H1 (cell line): ENCODE measurements at regions not wholly inside any gene's neighbourhood (a gene's known extent, or its start where the extent isn't known, plus 50 kb on each side); places are given as distances from the start of the nearest gene placed in this dataset.

Experiments used
- GABPA ChIP-seq: IDR thresholded peaks from 2 replicates; pipeline ENCODE4 v1.6.1; 2011; ENCODE audit warnings: mild to moderate bottlenecking, low read length, moderate library complexity, borderline replicate concordance; ENCODE audit not compliant: insufficient read depth
- JUND ChIP-seq: IDR thresholded peaks from 2 replicates; pipeline ENCODE4 v1.6.1; 2011; ENCODE audit warnings: mild to moderate bottlenecking, improper control_type of control experiment, low read length

DNA sequence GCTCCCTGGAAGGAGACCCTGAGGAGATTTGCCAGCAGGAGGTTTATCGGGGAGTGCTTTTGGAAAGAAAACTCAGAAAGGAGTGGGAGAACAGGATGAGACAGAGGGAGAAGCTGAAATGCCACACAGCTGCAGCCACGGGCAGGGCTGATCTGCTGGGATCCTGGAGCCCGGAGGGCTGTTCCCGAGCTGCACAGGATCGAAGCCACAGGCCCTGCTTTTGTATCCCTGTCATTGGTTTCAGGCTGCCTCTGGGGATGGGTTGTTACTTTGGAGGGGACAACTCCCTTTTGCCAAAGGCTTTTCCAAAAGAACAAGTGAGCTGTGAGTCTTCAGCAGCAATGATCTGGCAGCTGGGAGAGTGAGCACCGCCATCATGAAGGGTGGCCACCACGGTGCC is 152.5 kb upstream of the PTCH1 start (continued):
- TF ChIP-seq JUND: no peak
- no peak for TF ChIP-seq GABPA
